Thymus (tissue), 11 donors: ENCODE measurements at regions not wholly inside any gene's neighbourhood (a gene's known extent, or its start where the extent isn't known, plus 50 kb on each side); places are given as distances from the start of the nearest gene placed in this dataset.
"Not testable (repeated sequence)": the region's sequence is repeated elsewhere in the genome, so short reads cannot be mapped to it uniquely, and the experiment has no call there.

Experiments
- DNase-seq, 9 donors: peaks; one replicate each; pipeline ENCODE4 v3.0.0-alpha.2; 2013; ENCODE audit warnings: low spot score in 9 of 9, low read depth in 6 of 9, missing footprints in 1 of 9
- H3K27ac ChIP-seq, 2 donors: one replicate each; pipeline ENCODE4 v1.5.1; 2013; ENCODE audit warnings: control low read depth in 1 of 2, low read depth in 1 of 2, low read length in 1 of 2, mild to moderate bottlenecking in 1 of 2, moderate library complexity in 1 of 2
- H3K27me3 ChIP-seq, 2 donors: one replicate each; pipeline ENCODE4 v1.5.1; 2013; ENCODE audit warnings: low read length in 1 of 2; ENCODE audit not compliant: control insufficient read depth in 2 of 2, insufficient read depth in 1 of 2
- H3K36me3 ChIP-seq, 2 donors: one replicate each; pipeline ENCODE4 v1.5.1; 2013; ENCODE audit warnings: low read length in 1 of 2, mild to moderate bottlenecking in 1 of 2, moderate library complexity in 1 of 2; ENCODE audit not compliant: control insufficient read depth in 2 of 2, insufficient read depth in 2 of 2
- H3K4me1 ChIP-seq, 2 donors: one replicate each; pipeline ENCODE4 v1.5.1; 2013; ENCODE audit warnings: low read length in 2 of 2; ENCODE audit not compliant: control insufficient read depth in 2 of 2, insufficient read depth in 2 of 2
- H3K4me3 ChIP-seq, 2 donors: one replicate each; pipeline ENCODE4 v1.5.1; 2013; ENCODE audit warnings: low read length in 2 of 2, control low read depth in 1 of 2, mild to moderate bottlenecking in 1 of 2
- H3K9me3 ChIP-seq, 2 donors: one replicate each; pipeline ENCODE4 v1.5.1; 2013; ENCODE audit warnings: low read length in 1 of 2, mild to moderate bottlenecking in 1 of 2; ENCODE audit not compliant: control insufficient read depth in 2 of 2, insufficient read depth in 1 of 2
- WGBS: extraction: QIAGEN DNeasy Blood & Tissue Kit; methylation state at CpG from one replicate; pipeline ENCODE4 v1.1.7; 2013; 5-methylcytosine and 5-hydroxymethylcytosine counted together
- donor health status: healthy.

- no peak overlapping the region for H3K4me3 ChIP-seq
- H3K27ac ChIP-seq = no peak overlapping the region
- WGBS = 95% methylated on average over 1 of the region's 1 CpG
- H3K4me1 ChIP-seq = no peaks in the 10 kb centered on the region
- H3K36me3 ChIP-seq = no peaks in the 10 kb centered on the region
- no peaks in the 10 kb centered on the region for H3K27me3 ChIP-seq
- H3K9me3 ChIP-seq = no peaks in the 10 kb centered on the region
- DNase-seq = no peak
These were observed 145.4 kb upstream of the KITLG start for GRCh38 chr12:88725592-88726143.

GRCh38 chr12:88723219-88723618, 142.9 kb upstream of the KITLG start:
- Histone ChIP-seq H3K9me3 (no peaks in the 10 kb centered on the region), H3K27ac (no peak overlapping the region), H3K4me1 (no peaks in the 10 kb centered on the region), H3K4me3 (no peak overlapping the region), H3K27me3 (no peaks in the 10 kb centered on the region), H3K36me3 (no peaks in the 10 kb centered on the region)
- 93% methylated on average over 3 of the region's 3 CpGs for WGBS
- no peak for DNase-seq

DNA sequence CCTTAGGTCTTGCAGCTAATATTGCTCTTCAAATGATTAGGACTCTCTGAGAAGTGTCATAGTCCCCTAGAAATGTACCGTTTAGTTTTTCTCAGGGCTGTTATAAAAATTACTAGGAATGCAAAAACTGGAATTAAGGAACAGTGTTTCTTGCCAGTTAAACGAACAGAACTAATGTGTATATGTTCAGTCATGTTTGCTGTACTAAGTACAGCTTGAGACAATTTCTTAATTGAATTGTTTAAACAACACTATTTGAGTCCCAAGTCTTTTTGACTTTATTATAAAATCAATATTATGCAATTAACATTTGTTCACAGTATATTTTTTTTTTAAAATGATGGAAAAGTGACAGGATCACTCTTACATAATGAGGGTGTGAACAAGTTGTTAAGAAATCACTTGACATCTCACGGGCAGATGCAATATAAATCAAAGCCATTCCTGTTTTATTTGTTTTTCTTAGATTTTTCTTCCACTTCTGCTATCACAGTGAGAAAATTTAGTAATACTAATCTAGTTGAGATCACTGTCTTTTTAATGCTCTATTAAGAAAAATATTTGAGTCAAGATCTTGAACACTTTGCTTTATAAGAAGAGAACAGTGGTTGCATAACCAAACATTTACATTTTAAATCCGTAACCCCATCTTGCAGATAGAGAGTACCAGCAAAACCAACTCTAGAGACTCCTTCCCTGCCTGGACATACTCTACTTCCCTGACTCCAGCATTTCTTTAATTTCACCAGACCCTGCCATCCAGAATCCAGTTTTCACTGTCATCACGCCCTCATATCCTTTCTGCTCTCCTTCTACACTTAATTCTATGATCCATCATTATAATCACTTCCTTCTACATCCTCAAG, 140.7 kb upstream of the KITLG start:
- WGBS = 83% methylated on average over 5 of the region's 5 CpGs
- no peaks in the 10 kb centered on the region for H3K4me1 ChIP-seq
- H3K36me3 ChIP-seq = no peaks in the 10 kb centered on the region
- no peaks in the 10 kb centered on the region for H3K27me3 ChIP-seq
- H3K27ac ChIP-seq = no peak overlapping the region
- H3K9me3 ChIP-seq = no peaks in the 10 kb centered on the region
- no peak for DNase-seq
- H3K4me3 ChIP-seq = no peak overlapping the region

DNA sequence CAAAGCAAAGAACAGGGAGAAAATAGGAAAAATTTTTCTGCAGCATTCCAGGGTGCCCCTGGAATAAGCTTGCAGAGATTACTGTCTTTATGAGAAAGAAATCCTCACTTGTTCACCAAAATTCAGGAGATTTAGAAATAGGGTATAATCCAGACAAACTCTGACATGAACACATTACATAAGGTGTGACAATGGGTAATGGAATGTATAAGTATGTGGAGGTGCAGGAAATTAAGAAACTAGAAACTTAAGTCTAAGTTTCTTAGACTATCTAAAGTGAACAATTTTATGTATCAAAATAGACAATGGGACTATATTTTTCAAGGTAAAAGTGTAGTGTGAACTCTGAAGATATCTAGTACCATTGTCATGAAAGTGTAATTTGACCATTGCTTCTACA, 140.0 kb upstream of the KITLG start:
- no peaks in the 10 kb centered on the region for H3K36me3 ChIP-seq
- H3K9me3 ChIP-seq = no peaks in the 10 kb centered on the region
- no peaks in the 10 kb centered on the region for H3K4me1 ChIP-seq
- no peaks in the 10 kb centered on the region for H3K27me3 ChIP-seq
- H3K27ac ChIP-seq = no peak overlapping the region
- no peak overlapping the region for H3K4me3 ChIP-seq
- DNase-seq = no peak

GRCh38 chr12:88717188-88717587, 136.9 kb upstream of the KITLG start:
- Histone ChIP-seq H3K27ac (no peak overlapping the region), H3K36me3 (no peaks in the 10 kb centered on the region), H3K9me3 (no peaks in the 10 kb centered on the region), H3K27me3 (no peaks in the 10 kb centered on the region), H3K4me3 (no peak overlapping the region), H3K4me1 (no peaks in the 10 kb centered on the region)
- DNase-seq = no peak

DNA sequence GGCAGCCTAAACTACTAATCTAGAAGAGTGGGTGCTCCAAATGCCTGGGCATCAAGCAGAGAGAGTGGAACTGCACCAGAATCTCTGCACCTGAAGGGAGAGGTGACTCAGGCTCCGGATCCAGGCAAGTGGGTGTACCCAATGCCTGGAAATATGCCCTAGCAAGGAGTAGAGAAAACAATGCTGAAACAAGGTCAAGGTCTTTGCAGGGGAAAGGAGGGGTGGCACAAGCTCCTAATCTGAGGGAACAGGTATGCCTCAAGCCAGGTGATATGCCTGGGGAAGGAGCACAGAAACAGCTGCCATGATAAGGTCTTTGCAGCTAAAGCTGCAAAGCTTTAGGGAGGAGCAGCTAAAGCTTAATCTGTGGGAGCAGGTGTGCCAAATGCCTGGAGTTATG, 136.0 kb upstream of the KITLG start:
- Histone ChIP-seq H3K4me1 (no peaks in the 10 kb centered on the region), H3K9me3 (no peaks in the 10 kb centered on the region), H3K36me3 (no peaks in the 10 kb centered on the region), H3K27ac (no peak overlapping the region), H3K4me3 (no peak overlapping the region), H3K27me3 (no peaks in the 10 kb centered on the region)
- 95% methylated on average over 1 of the region's 1 CpG for WGBS
- no peak for DNase-seq

DNA sequence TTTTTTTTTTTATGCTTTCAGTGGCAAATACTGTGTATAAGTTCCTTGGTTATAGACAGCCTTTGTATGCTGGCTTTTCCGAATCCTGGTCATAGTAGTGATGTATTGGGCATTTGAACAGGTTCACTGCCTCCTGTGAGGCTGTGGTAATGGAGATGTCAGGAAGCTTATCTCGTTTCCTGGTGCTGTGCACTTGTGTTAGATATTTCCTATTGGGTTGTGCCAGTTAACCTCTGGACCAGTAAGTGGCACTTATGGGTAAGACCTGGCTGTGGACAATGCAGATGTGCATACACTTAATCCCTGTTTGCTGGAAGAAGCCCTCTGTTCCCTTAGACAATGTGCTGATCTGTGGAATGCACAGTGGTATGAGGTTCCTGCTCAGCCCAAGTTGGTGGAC, 135.4 kb upstream of the KITLG start:
- no peak for DNase-seq
- Histone ChIP-seq H3K9me3 (no peaks in the 10 kb centered on the region), H3K27me3 (no peaks in the 10 kb centered on the region), H3K4me1 (no peaks in the 10 kb centered on the region), H3K4me3 (no peak overlapping the region), H3K27ac (no peak overlapping the region), H3K36me3 (no peaks in the 10 kb centered on the region)
- WGBS = 72% methylated on average over 2 of the region's 2 CpGs

DNA sequence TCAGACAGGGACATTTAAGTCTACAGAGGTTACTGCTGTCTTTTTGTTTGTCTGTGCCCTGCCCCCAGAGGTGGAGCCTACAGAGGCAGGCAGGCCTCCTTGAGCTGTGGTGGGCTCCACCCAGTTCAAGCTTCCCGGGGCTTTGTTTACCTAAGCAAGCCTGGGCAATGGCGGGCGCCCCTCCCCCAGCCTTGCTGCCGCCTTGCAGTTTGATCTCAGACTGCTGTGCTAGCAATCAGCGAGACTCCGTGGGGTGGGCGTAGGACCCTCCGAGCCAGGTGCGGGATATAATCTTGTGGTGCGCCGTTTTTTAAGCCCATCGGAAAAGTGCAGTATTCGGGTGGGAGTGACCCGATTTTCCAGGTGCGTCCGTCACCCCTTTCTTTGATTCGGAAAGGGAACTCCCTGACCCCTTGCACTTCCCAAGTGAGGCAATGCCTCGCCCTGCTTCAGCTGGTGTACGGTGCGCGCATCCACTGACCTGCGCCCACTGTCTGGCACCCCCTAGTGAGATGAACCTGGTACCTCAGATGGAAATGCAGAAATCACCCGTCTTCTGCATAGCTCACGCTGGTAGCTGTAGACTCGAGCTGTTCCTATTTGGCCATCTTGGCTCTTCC, 134.1 kb upstream of the KITLG start:
- 94% methylated on average over 25 of the region's 25 CpGs for WGBS

DNA sequence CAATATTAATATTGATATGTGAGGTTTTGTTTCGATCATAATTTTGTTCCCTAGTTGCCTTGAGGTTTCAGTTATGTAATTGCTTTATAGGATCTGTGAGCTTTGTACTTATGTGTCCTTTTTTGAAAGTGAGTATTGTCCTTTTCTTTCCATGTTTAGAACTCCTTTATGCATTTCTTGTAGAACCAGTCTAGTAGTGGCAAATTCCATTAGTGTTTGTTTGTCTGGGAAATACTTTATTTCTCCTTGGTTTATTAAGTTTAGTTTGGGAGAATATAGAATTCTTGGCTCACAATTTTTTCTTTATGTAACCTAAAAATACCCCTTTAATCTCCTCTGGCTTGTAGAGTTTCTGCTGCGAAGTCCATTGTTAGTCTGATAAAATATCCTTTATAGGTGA, 127.5 kb upstream of the KITLG start:
- WGBS = 97% methylated on average over 2 of the region's 2 CpGs
- Histone ChIP-seq H3K4me3 (no peak overlapping the region), H3K27ac (no peak overlapping the region), H3K27me3 (no peaks in the 10 kb centered on the region), H3K36me3 (no peaks in the 10 kb centered on the region), H3K9me3 (no peaks in the 10 kb centered on the region), H3K4me1 (no peaks in the 10 kb centered on the region)
- DNase-seq = no peak

More for the DNA sequence above, 134.1 kb upstream of the KITLG start:
- not testable (repeated sequence) for H3K4me3 ChIP-seq, DNase-seq, H3K27ac ChIP-seq, H3K9me3 ChIP-seq, H3K4me1 ChIP-seq, H3K27me3 ChIP-seq, H3K36me3 ChIP-seq
